GM19455 (cell line): ENCODE measurements at regions not wholly inside any gene's neighbourhood (a gene's known extent, or its start where the extent isn't known, plus 50 kb on each side); places are given as distances from the start of the nearest gene placed in this dataset.

ENCODE experiments used
- ATAC-seq: cut with Tn5 transposase; IDR thresholded peaks from one replicate; pipeline ENCODE4 v1.9.1; 2021; ENCODE audit not compliant: unreplicated experiment

- ATAC-seq = no peak
Measured at GRCh38 chr10:6660460-6660859, 80.4 kb upstream of the PRKCQ start.

- ATAC-seq = no peak
Measured at GRCh38 chr10:6659451-6659850, 79.4 kb upstream of the PRKCQ start.

GRCh38 chr10:6657669-6658068 is 77.6 kb upstream of the PRKCQ start:
- no peak for ATAC-seq

- no peak for ATAC-seq
Measured at GRCh38 chr10:6657196-6657595, 77.1 kb upstream of the PRKCQ start.

GRCh38 chr10:6654571-6654970 is 74.5 kb upstream of the PRKCQ start:
- ATAC-seq = no peak

- no peak for ATAC-seq
Measured at GRCh38 chr10:6650586-6650985, 70.5 kb upstream of the PRKCQ start.

- ATAC-seq = no peak
Measured at GRCh38 chr10:6649903-6650302, 69.8 kb upstream of the PRKCQ start.

GRCh38 chr10:6648894-6649720 is 69.0 kb upstream of the PRKCQ start:
- no peak for ATAC-seq

- peak; percentile 90 for ATAC-seq
Measured at GRCh38 chr10:6647811-6648526, 67.9 kb upstream of the PRKCQ start.

- ATAC-seq = no peak
Measured at GRCh38 chr10:6643962-6644361, 63.9 kb upstream of the PRKCQ start.

- no peak for ATAC-seq
Measured at GRCh38 chr10:6642876-6643275, 62.8 kb upstream of the PRKCQ start.

GRCh38 chr10:6640433-6641040 is 60.5 kb upstream of the PRKCQ start:
- no peak for ATAC-seq

GRCh38 chr10:6637053-6637452 is 57.0 kb upstream of the PRKCQ start:
- no peak for ATAC-seq

GRCh38 chr10:6635784-6636183 is 55.7 kb upstream of the PRKCQ start:
- ATAC-seq = no peak
